Naive B cell (primary cell): ENCODE measurements at regions not wholly inside any gene's neighbourhood (a gene's known extent, or its start where the extent isn't known, plus 50 kb on each side); places are given as distances from the start of the nearest gene placed in this dataset.
"Not testable (repeated sequence)": the region's sequence is repeated elsewhere in the genome, so short reads cannot be mapped to it uniquely, and the experiment has no call there.

Experiments
- ATAC-seq, 2 donors: fragments of 150-1000 bp; cut with Tn5 transposase; 2 replicates each; pipeline ENCODE4 v1.10.0; 2021; ENCODE audit warnings: low read depth in 2 of 2, mild to moderate bottlenecking in 2 of 2, moderate library complexity in 2 of 2
- DNase-seq: peaks from one replicate; pipeline ENCODE4 v3.0.0; 2022
- H3K27ac Mint-ChIP-seq, 6 donors: one replicate each; pipeline ENCODE4 v1.8.0; 2020 to 2022; ENCODE audit warnings: mild to moderate bottlenecking in 6 of 6, mixed read lengths in 6 of 6, moderate library complexity in 5 of 6, inconsistent platforms in 2 of 6
- H3K27me3 Mint-ChIP-seq, 3 donors: one replicate each; pipeline ENCODE4 v1.8.0; 2021 to 2022; ENCODE audit warnings: mixed read lengths in 3 of 3, mild to moderate bottlenecking in 1 of 3
- H3K36me3 Mint-ChIP-seq, 2 donors: one replicate each; pipeline ENCODE4 v1.8.0; 2020 to 2022; ENCODE audit warnings: mixed read lengths in 2 of 2, inconsistent platforms in 1 of 2, mild to moderate bottlenecking in 1 of 2
- H3K4me1 Mint-ChIP-seq, 3 donors: one replicate each; pipeline ENCODE4 v1.8.0; 2020 to 2022; ENCODE audit warnings: mixed read lengths in 3 of 3, inconsistent platforms in 1 of 3, mild to moderate bottlenecking in 1 of 3, moderate library complexity in 1 of 3
- H3K4me3 Mint-ChIP-seq, 8 donors: one replicate each; pipeline ENCODE4 v1.8.0; 2020 to 2022; ENCODE audit warnings: mild to moderate bottlenecking in 8 of 8, mixed read lengths in 8 of 8, moderate library complexity in 8 of 8, inconsistent platforms in 2 of 8
- H3K9me3 Mint-ChIP-seq, 7 donors: one replicate each; pipeline ENCODE4 v1.8.0; 2020 to 2022; ENCODE audit warnings: mixed read lengths in 7 of 7, mild to moderate bottlenecking in 5 of 7, inconsistent platforms in 2 of 7, moderate library complexity in 1 of 7

GRCh38 chr4:28436191-28437080 is 1575.8 kb downstream of the STIM2 start:
- Mint-ChIP-seq H3K27ac (no peak overlapping the region), H3K4me3 (no peak overlapping the region), H3K4me1 (no peaks in the 10 kb centered on the region), H3K36me3 (no peaks in the 10 kb centered on the region), H3K27me3 (no peaks in the 10 kb centered on the region), H3K9me3 (peaks cover 0 to 5% (median 0%) of the 10 kb centered on the region in 7 donors)
- no peak for ATAC-seq
- DNase-seq, result no peak

- peaks cover 0 to 4% (median 0%) of the 10 kb centered on the region in 7 donors for H3K9me3 Mint-ChIP-seq
- no peak for DNase-seq
- no peak overlapping the region for H3K27ac Mint-ChIP-seq
- no peaks in the 10 kb centered on the region for H3K36me3 Mint-ChIP-seq
- no peak for ATAC-seq
- no peaks in the 10 kb centered on the region for H3K27me3 Mint-ChIP-seq
- no peak overlapping the region for H3K4me3 Mint-ChIP-seq
- H3K4me1 Mint-ChIP-seq, result no peaks in the 10 kb centered on the region
Observed at GRCh38 chr4:28443371-28443770, 1582.7 kb downstream of the STIM2 start.

GRCh38 chr4:28443801-28444412 is 1583.3 kb downstream of the STIM2 start:
- Mint-ChIP-seq H3K4me3 (no peak overlapping the region), H3K9me3 (peaks cover 0 to 4% (median 0%) of the 10 kb centered on the region in 7 donors), H3K4me1 (no peaks in the 10 kb centered on the region), H3K27me3 (no peaks in the 10 kb centered on the region), H3K27ac (no peak overlapping the region), H3K36me3 (no peaks in the 10 kb centered on the region)
- ATAC-seq (no peak), DNase-seq (no peak)

GRCh38 chr4:28444886-28445496 is 1584.3 kb downstream of the STIM2 start:
- Mint-ChIP-seq H3K4me3 (no peak overlapping the region), H3K4me1 (no peaks in the 10 kb centered on the region), H3K36me3 (no peaks in the 10 kb centered on the region), H3K9me3 (peaks cover 0 to 4% (median 0%) of the 10 kb centered on the region in 7 donors), H3K27ac (no peak overlapping the region), H3K27me3 (no peaks in the 10 kb centered on the region)
- DNase-seq (no peak), ATAC-seq (no peak)

- no peaks in the 10 kb centered on the region for H3K36me3 Mint-ChIP-seq
- ATAC-seq (no peak), DNase-seq (no peak)
Observed at GRCh38 chr4:28449085-28449484, 1588.4 kb downstream of the STIM2 start.

GRCh38 chr4:28451346-28451745 is 1590.7 kb downstream of the STIM2 start:
- Mint-ChIP-seq H3K4me3 (no peak overlapping the region), H3K36me3 (no peaks in the 10 kb centered on the region), H3K27ac (no peak overlapping the region), H3K27me3 (no peaks in the 10 kb centered on the region), H3K4me1 (no peaks in the 10 kb centered on the region), H3K9me3 (peaks cover 6 to 16% (median 10%) of the 10 kb centered on the region in 7 donors)
- ATAC-seq (no peak), DNase-seq (no peak)

More at GRCh38 chr4:28449085-28449484, 1588.4 kb downstream of the STIM2 start:
- Mint-ChIP-seq H3K27ac (no peak overlapping the region), H3K27me3 (no peaks in the 10 kb centered on the region), H3K9me3 (peaks cover 0 to 9% (median 4%) of the 10 kb centered on the region in 7 donors), H3K4me3 (no peak overlapping the region), H3K4me1 (no peaks in the 10 kb centered on the region)

GRCh38 chr4:28462766-28463700 is 1602.4 kb downstream of the STIM2 start:
- Mint-ChIP-seq H3K4me3 (no peak overlapping the region), H3K9me3 (peaks cover 0 to 3% (median 0%) of the 10 kb centered on the region in 7 donors), H3K36me3 (no peaks in the 10 kb centered on the region), H3K27me3 (no peaks in the 10 kb centered on the region), H3K4me1 (no peaks in the 10 kb centered on the region), H3K27ac (no peak overlapping the region)
- ATAC-seq, result no peak
- no peak for DNase-seq

GRCh38 chr4:28464823-28465222 is 1604.2 kb downstream of the STIM2 start:
- H3K27ac Mint-ChIP-seq, result no peak overlapping the region
- no peaks in the 10 kb centered on the region for H3K4me1 Mint-ChIP-seq
- no peaks in the 10 kb centered on the region for H3K27me3 Mint-ChIP-seq
- DNase-seq (no peak), ATAC-seq (no peak)
- peaks cover 0 to 3% (median 0%) of the 10 kb centered on the region in 7 donors for H3K9me3 Mint-ChIP-seq
- H3K4me3 Mint-ChIP-seq, result no peak overlapping the region
- no peaks in the 10 kb centered on the region for H3K36me3 Mint-ChIP-seq

- not testable (repeated sequence) for H3K27me3 Mint-ChIP-seq, H3K36me3 Mint-ChIP-seq, H3K9me3 Mint-ChIP-seq, ATAC-seq, H3K4me1 Mint-ChIP-seq, H3K27ac Mint-ChIP-seq, DNase-seq
- peak overlapping the region in 1 of 8 donors; percentile 15 for H3K4me3 Mint-ChIP-seq
Observed at GRCh38 chr4:28466886-28467285, 1606.2 kb downstream of the STIM2 start.

GRCh38 chr4:28469387-28469786 is 1608.7 kb downstream of the STIM2 start:
- Mint-ChIP-seq H3K27me3 (no peaks in the 10 kb centered on the region), H3K9me3 (peaks cover 0 to 11% (median 1%) of the 10 kb centered on the region in 7 donors), H3K27ac (no peak overlapping the region), H3K4me1 (no peaks in the 10 kb centered on the region), H3K4me3 (no peak overlapping the region), H3K36me3 (no peaks in the 10 kb centered on the region)
- ATAC-seq (no peak), DNase-seq (no peak)

- no peak overlapping the region for H3K27ac Mint-ChIP-seq
- no peak for ATAC-seq
Observed at GRCh38 chr4:28469886-28470285, 1609.2 kb downstream of the STIM2 start.

GRCh38 chr4:28475381-28475780 is 1614.7 kb downstream of the STIM2 start:
- H3K9me3 Mint-ChIP-seq, result peaks cover 0 to 14% (median 1%) of the 10 kb centered on the region in 7 donors
- ATAC-seq, result no peak

More at GRCh38 chr4:28469886-28470285, 1609.2 kb downstream of the STIM2 start:
- H3K4me3 Mint-ChIP-seq, result no peak overlapping the region
- no peaks in the 10 kb centered on the region for H3K4me1 Mint-ChIP-seq
- no peaks in the 10 kb centered on the region for H3K27me3 Mint-ChIP-seq
- H3K9me3 Mint-ChIP-seq, result peaks cover 0 to 12% (median 1%) of the 10 kb centered on the region in 7 donors
- DNase-seq, result no peak
- no peaks in the 10 kb centered on the region for H3K36me3 Mint-ChIP-seq

GRCh38 chr4:28479666-28480065 is 1619.0 kb downstream of the STIM2 start:
- Mint-ChIP-seq H3K9me3 (peaks cover 0 to 9% (median 4%) of the 10 kb centered on the region in 7 donors), H3K36me3 (no peaks in the 10 kb centered on the region), H3K27ac (no peak overlapping the region), H3K27me3 (no peaks in the 10 kb centered on the region), H3K4me3 (no peak overlapping the region), H3K4me1 (no peaks in the 10 kb centered on the region)
- DNase-seq (no peak), ATAC-seq (no peak)

More at GRCh38 chr4:28475381-28475780, 1614.7 kb downstream of the STIM2 start:
- no peak for DNase-seq
- Mint-ChIP-seq H3K4me3 (no peak overlapping the region), H3K4me1 (no peaks in the 10 kb centered on the region), H3K27ac (no peak overlapping the region), H3K36me3 (no peaks in the 10 kb centered on the region), H3K27me3 (no peaks in the 10 kb centered on the region)
